KOPT-K1 (cell line): ENCODE measurements at regions not wholly inside any gene's neighbourhood (a gene's known extent, or its start where the extent isn't known, plus 50 kb on each side); places are given as distances from the start of the nearest gene placed in this dataset.

Experiments used
- H3K27ac ChIP-seq: fragments of 200-600 bp; sonication (generic); 2 replicates; pipeline ENCODE4 v1.5.1; 2016; ENCODE audit warnings: antibody characterized with exemption, mild to moderate bottlenecking, low read depth, low read length; ENCODE audit not compliant: poor library complexity, severe bottlenecking
- H3K36me3 ChIP-seq: fragments of 200-600 bp; sonication (generic); 2 replicates; pipeline ENCODE4 v1.5.1; 2017; ENCODE audit warnings: antibody characterized with exemption, mild to moderate bottlenecking, low read length, moderate library complexity; ENCODE audit not compliant: insufficient read depth
- H3K9me3 ChIP-seq: fragments of 200-600 bp; sonication (generic); 2 replicates; pipeline ENCODE4 v1.5.1; 2017; ENCODE audit warnings: antibody characterized with exemption, low read length, mild to moderate bottlenecking; ENCODE audit not compliant: insufficient read depth, poor library complexity, severe bottlenecking

DNA sequence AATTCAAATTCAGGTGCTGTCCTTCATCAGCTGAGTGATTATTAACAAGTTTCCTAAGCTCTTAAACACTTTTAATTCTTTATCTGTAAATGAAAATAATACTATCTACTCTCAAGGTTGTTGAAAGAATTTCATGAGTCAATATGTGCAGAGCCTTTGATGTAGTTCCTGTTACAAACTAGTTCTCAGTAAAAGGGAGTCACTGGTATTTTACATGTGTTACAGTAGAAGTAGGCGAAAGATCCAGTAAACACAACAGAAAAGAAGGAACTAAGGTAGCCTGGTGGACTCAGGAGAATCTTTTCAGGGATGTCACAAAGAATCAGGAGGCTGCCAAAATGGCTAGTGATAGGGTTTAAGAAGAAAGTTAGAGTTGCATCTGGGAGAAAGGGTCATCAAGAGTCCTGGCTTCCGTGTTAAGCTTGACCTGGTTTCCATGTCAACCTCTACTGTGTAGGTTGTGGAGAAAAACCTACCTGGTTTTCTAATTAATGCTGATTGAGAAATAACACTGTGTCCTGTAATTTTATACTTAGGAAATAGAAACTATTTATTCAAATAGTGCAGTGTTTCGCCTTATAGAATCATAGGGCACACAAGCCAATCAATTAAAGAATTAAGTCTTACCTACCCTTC is 58.3 kb upstream of the TRIB2 start:
- no peak overlapping the region for H3K27ac ChIP-seq
- no peaks in the 10 kb centered on the region for H3K36me3 ChIP-seq
- H3K9me3 ChIP-seq: no peaks in the 10 kb centered on the region

DNA sequence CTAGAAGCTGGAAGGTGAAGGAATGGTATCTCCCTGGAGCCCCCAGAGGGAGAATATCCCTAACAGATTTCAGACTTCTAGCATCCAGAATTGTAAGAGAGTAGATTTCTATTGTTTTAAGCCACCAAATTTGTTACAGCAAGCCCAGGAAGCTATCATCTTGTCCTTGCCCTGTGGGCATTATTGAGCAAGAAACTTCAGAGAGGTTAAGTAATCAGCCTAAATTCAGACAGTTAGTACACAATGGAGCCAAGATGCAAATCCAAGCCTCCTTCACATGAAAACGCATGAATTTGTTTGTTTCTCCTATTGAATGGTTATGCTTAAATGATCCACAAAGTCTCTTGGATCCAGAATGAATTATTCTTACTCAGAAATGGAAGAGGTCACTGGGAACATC is 55.2 kb upstream of the TRIB2 start:
- Histone ChIP-seq H3K9me3 (peaks cover 14% of the 10 kb centered on the region), H3K36me3 (no peaks in the 10 kb centered on the region), H3K27ac (no peak overlapping the region)

DNA sequence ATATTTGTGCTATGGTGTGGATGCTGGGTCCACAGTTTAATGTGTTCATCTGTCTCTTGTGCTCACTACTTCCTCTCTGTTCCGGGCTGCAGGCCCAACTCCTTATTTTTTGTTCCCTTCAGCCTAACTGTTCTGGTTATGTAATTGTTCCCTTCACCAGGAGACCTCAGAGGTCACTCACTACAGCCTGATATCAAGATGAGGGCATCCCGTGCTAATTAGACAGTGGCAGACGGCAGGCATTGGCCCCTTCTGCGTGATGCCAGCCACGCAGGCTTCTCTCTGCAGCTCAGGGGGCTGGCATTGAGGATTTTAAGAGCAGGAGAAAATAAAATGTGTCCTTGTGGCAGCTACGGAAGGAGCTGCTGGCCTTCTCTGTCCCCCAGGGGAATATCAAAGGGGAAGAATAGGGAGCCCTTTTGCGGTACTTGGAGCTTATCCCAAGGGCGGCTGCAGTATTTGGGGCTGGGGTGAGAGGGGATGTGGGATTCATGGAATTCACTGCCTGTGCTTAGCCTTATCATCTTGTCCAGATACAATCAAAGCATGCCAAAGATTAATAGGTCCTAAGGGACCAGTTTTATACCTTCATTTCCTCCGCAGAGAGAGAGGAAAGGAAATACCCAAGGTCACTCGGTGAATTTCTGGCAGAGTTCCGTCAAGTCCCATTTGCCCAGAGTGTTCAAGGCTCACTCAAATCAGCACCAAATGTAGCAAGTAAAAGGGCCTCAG is 53.3 kb upstream of the TRIB2 start:
- H3K36me3 ChIP-seq: no peaks in the 10 kb centered on the region

DNA sequence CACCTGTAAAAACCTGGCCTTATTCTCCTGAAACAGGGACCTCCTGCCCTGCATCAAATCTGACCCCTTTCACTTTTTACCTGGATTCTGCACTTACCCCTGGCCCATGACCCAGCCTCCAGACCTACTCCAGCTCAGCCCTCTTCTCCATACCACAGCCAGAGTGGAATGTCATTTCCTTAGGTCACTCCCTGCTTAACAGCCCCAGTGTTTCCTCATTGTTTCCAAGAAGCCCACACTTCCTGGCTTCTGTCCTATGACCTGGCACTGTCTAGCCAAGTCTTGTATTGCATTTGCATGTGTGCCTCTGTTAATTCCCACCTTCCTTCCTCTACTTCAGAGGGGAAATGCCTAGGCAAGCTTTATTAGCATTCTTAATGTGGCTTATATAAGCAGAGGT is 51.4 kb upstream of the TRIB2 start:
- Histone ChIP-seq H3K27ac (no peak overlapping the region), H3K9me3 (peaks cover 24% of the 10 kb centered on the region)

More for the DNA sequence above, 53.3 kb upstream of the TRIB2 start:
- Histone ChIP-seq H3K27ac (no peak overlapping the region), H3K9me3 (peaks cover 24% of the 10 kb centered on the region)

DNA sequence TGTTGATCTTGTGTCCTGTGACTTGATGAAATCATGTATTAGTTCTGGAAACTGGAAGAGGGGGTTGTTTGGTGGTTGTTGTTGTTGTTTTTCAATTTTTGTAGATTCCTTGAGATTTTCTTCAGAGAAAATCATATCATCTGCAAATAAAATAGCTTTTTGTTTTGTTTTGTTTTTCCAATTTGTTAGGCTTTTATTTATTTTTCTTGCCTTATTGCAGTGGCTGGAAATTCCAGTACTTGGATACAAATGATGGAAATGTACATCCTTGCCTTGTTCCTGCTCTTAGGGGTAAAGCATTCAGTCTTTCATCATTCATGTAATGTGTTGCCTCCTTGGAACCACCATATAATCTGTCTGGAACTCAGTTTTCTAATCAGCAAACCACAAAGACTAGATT is 50.3 kb upstream of the TRIB2 start:
- Histone ChIP-seq H3K27ac (no peak overlapping the region), H3K36me3 (no peaks in the 10 kb centered on the region), H3K9me3 (peaks cover 24% of the 10 kb centered on the region)

More for the DNA sequence above, 51.4 kb upstream of the TRIB2 start:
- no peaks in the 10 kb centered on the region for H3K36me3 ChIP-seq
